Activated T-helper 17 cell treated with anti-CD3 and anti-CD28 coated beads, Interleukin-2, amount 50 U/mL, for 72 hours (primary cell): ENCODE measurements at regions not wholly inside any gene's neighbourhood (a gene's known extent, or its start where the extent isn't known, plus 50 kb on each side); places are given as distances from the start of the nearest gene placed in this dataset.
"Not testable (repeated sequence)": the region's sequence is repeated elsewhere in the genome, so short reads cannot be mapped to it uniquely, and the experiment has no call there.

Source experiments
- ATAC-seq: fragments of 150-1000 bp; cut with Tn5 transposase; replicated peaks from 2 replicates; pipeline ENCODE4 v1.10.0; 2021; ENCODE audit warnings: mild to moderate bottlenecking, moderate library complexity
- H3K27ac Mint-ChIP-seq: one replicate; pipeline ENCODE4 v1.8.0; 2022; ENCODE audit warnings: mixed read lengths
- H3K27me3 Mint-ChIP-seq: one replicate; pipeline ENCODE4 v1.8.0; 2022; ENCODE audit warnings: mixed read lengths
- H3K36me3 Mint-ChIP-seq: one replicate; pipeline ENCODE4 v1.8.0; 2022; ENCODE audit warnings: low read depth, mild to moderate bottlenecking, mixed read lengths
- H3K4me1 Mint-ChIP-seq: one replicate; pipeline ENCODE4 v1.8.0; 2022; ENCODE audit warnings: mixed read lengths
- H3K4me3 Mint-ChIP-seq: one replicate; pipeline ENCODE4 v1.8.0; 2022; ENCODE audit warnings: mild to moderate bottlenecking, mixed read lengths
- H3K9me3 Mint-ChIP-seq: one replicate; pipeline ENCODE4 v1.8.0; 2022; ENCODE audit warnings: mixed read lengths

- not testable (repeated sequence) for H3K36me3 Mint-ChIP-seq, H3K4me3 Mint-ChIP-seq, H3K27me3 Mint-ChIP-seq, H3K27ac Mint-ChIP-seq, H3K9me3 Mint-ChIP-seq, H3K4me1 Mint-ChIP-seq, ATAC-seq
These were observed 411.6 kb upstream of the RORB start for GRCh38 chr9:74085384-74086037.

DNA sequence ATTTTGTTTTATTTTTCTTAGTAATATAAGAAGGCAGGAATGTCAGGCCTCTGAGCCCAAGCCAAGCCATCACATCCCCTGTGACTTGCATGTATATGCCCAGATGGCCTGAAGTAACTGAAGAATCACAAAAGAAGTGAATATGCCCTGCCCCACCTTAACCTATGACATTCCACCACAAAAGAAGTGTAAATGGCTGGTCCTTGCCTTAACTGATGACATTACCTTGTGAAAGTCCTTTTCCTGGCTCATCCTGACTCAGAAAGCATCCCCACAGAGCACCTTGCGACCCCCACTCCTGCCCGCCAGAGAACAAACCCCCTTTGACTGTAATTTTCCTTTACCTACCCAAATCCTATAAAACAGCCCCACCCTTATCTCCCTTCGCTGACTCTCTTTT, 406.2 kb upstream of the RORB start:
- H3K9me3 Mint-ChIP-seq, H3K4me1 Mint-ChIP-seq, ATAC-seq, H3K36me3 Mint-ChIP-seq, H3K27me3 Mint-ChIP-seq, H3K27ac Mint-ChIP-seq, H3K4me3 Mint-ChIP-seq: not testable (repeated sequence)

- Mint-ChIP-seq H3K27ac (no peak overlapping the region), H3K4me3 (no peak overlapping the region), H3K4me1 (no peaks in the 10 kb centered on the region), H3K9me3 (peaks cover 9% of the 10 kb centered on the region), H3K36me3 (no peaks in the 10 kb centered on the region), H3K27me3 (no peaks in the 10 kb centered on the region)
- ATAC-seq: no peak
These were observed 404.7 kb upstream of the RORB start for GRCh38 chr9:74092491-74092834.

GRCh38 chr9:74094037-74094436, 403.1 kb upstream of the RORB start:
- H3K36me3 Mint-ChIP-seq, H3K27me3 Mint-ChIP-seq, H3K9me3 Mint-ChIP-seq, ATAC-seq, H3K4me1 Mint-ChIP-seq, H3K4me3 Mint-ChIP-seq, H3K27ac Mint-ChIP-seq: not testable (repeated sequence)

DNA sequence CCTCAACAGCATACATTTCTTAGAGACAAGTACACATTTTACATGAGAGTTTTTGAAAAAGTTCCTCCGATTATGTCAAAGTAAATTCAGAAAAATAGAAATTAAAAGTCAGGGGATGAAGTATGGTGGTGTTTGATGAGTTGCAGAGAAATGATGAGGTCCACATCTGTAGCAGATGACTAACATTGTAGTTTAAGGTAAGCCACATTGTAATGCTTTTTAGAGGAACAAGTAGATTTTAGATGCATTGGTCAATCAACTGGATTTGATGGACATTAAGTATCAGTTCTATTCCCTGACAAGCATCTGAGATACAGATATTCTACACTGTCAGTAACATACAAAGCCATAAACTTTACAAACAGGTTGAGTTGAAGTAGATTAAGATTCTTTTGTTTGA, 402.4 kb upstream of the RORB start:
- Mint-ChIP-seq H3K4me3 (no peak overlapping the region), H3K27me3 (no peaks in the 10 kb centered on the region), H3K36me3 (no peaks in the 10 kb centered on the region), H3K4me1 (no peaks in the 10 kb centered on the region), H3K9me3 (peaks cover 4% of the 10 kb centered on the region), H3K27ac (no peak overlapping the region)
- ATAC-seq: no peak

DNA sequence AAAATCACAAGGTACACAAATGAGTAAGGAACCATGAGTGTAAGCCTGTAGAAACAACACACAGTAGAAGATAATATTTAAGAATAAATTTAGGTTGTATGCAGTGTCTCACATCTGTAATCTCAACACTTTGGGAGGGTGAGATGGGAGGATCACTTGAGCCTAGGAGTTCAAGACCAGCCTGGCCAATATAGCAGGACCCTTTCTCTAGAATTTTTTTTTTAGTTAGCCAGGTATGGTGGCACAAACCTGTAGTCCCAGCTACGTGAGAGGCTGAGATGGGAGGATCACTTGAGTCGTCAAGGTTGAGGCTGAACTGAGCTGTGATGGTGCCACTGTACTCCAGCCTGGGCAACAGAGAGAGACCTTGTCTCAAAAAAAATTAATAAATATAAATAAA, 401.2 kb upstream of the RORB start:
- no peak for ATAC-seq
- H3K4me1 Mint-ChIP-seq: no peaks in the 10 kb centered on the region
- H3K4me3 Mint-ChIP-seq: no peak overlapping the region
- no peak overlapping the region for H3K27ac Mint-ChIP-seq
- H3K36me3 Mint-ChIP-seq: no peaks in the 10 kb centered on the region
- no peaks in the 10 kb centered on the region for H3K27me3 Mint-ChIP-seq
- peaks cover 4% of the 10 kb centered on the region for H3K9me3 Mint-ChIP-seq

- Mint-ChIP-seq H3K36me3 (no peaks in the 10 kb centered on the region), H3K27me3 (no peaks in the 10 kb centered on the region), H3K9me3 (peaks cover 4% of the 10 kb centered on the region), H3K27ac (no peak overlapping the region), H3K4me1 (no peaks in the 10 kb centered on the region), H3K4me3 (no peak overlapping the region)
- no peak for ATAC-seq
These were observed 400.7 kb upstream of the RORB start for GRCh38 chr9:74096420-74096819.

GRCh38 chr9:74100042-74100441, 397.1 kb upstream of the RORB start:
- no peak overlapping the region for H3K4me3 Mint-ChIP-seq
- ATAC-seq: no peak

GRCh38 chr9:74102148-74102547, 395.0 kb upstream of the RORB start:
- not testable (repeated sequence) for H3K36me3 Mint-ChIP-seq, H3K27ac Mint-ChIP-seq, H3K4me1 Mint-ChIP-seq, ATAC-seq, H3K4me3 Mint-ChIP-seq, H3K27me3 Mint-ChIP-seq
- peaks cover 20% of the 10 kb centered on the region for H3K9me3 Mint-ChIP-seq

More at GRCh38 chr9:74100042-74100441, 397.1 kb upstream of the RORB start:
- Mint-ChIP-seq H3K4me1 (no peaks in the 10 kb centered on the region), H3K9me3 (peaks cover 17% of the 10 kb centered on the region), H3K27ac (no peak overlapping the region), H3K27me3 (no peaks in the 10 kb centered on the region), H3K36me3 (no peaks in the 10 kb centered on the region)

GRCh38 chr9:74102702-74103101, 394.4 kb upstream of the RORB start:
- Mint-ChIP-seq H3K9me3 (peaks cover 20% of the 10 kb centered on the region), H3K36me3 (no peaks in the 10 kb centered on the region), H3K27me3 (no peaks in the 10 kb centered on the region), H3K27ac (no peak overlapping the region), H3K4me1 (no peaks in the 10 kb centered on the region), H3K4me3 (no peak overlapping the region)
- ATAC-seq: no peak

DNA sequence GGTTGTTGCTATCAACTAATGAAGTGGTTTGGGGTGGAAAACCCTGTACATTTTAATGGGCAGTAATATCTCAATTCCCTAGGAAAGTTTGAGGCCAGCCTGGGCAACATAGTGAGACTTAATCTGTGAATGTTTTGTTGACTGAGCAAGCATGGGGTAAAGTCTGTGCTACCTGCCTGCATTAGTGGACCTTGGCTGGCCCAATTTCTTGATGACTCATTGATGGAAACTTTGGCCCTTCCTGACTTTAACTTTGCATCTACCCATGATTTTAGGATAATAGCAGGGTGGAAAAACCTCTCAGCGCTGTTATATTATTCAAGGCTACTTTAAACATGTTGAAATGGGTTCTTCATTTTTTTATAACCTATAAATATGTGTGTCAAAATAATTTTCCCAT, 389.4 kb upstream of the RORB start:
- Mint-ChIP-seq H3K36me3 (no peaks in the 10 kb centered on the region), H3K9me3 (peaks cover 9% of the 10 kb centered on the region), H3K27me3 (no peaks in the 10 kb centered on the region), H3K4me3 (no peak overlapping the region), H3K4me1 (no peaks in the 10 kb centered on the region), H3K27ac (no peak overlapping the region)
- no peak for ATAC-seq

- Mint-ChIP-seq H3K27ac (no peak overlapping the region), H3K4me3 (no peak overlapping the region), H3K4me1 (no peaks in the 10 kb centered on the region), H3K36me3 (no peaks in the 10 kb centered on the region), H3K9me3 (peaks cover 8% of the 10 kb centered on the region), H3K27me3 (no peaks in the 10 kb centered on the region)
- no peak for ATAC-seq
These were observed 381.2 kb upstream of the RORB start for GRCh38 chr9:74115976-74116375.

- peaks cover 8% of the 10 kb centered on the region for H3K9me3 Mint-ChIP-seq
- H3K4me1 Mint-ChIP-seq: no peaks in the 10 kb centered on the region
- no peak for ATAC-seq
- H3K27me3 Mint-ChIP-seq: no peaks in the 10 kb centered on the region
- H3K4me3 Mint-ChIP-seq: no peak overlapping the region
- H3K27ac Mint-ChIP-seq: no peak overlapping the region
- no peaks in the 10 kb centered on the region for H3K36me3 Mint-ChIP-seq
These were observed 380.0 kb upstream of the RORB start for GRCh38 chr9:74117151-74117550.

- Mint-ChIP-seq H3K4me3 (no peak overlapping the region), H3K4me1 (no peaks in the 10 kb centered on the region), H3K27me3 (no peaks in the 10 kb centered on the region), H3K36me3 (no peaks in the 10 kb centered on the region), H3K9me3 (peaks cover 11% of the 10 kb centered on the region), H3K27ac (no peak overlapping the region)
- no peak for ATAC-seq
These were observed 379.4 kb upstream of the RORB start for GRCh38 chr9:74117731-74118130.

DNA sequence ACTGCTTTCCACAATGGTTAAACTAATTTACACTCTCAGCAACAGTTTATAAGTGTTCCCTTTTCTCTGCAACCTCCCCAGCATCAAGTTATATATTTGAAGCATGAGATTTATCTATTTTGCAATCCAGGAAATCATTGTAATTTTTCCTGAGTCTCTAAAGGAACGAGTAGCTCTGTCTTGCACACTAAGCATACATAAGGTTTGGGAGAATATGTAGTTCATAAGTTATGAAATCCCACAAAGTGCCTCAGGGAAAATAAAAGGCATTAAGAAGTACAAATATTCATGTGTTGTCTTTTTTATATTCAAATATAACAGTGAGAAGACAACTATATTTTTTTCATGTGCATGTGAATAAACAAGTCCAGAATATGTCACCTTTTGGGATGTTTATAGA, 377.1 kb upstream of the RORB start:
- Mint-ChIP-seq H3K4me3 (no peak overlapping the region), H3K36me3 (no peaks in the 10 kb centered on the region), H3K9me3 (peaks cover 7% of the 10 kb centered on the region), H3K4me1 (no peaks in the 10 kb centered on the region), H3K27ac (no peak overlapping the region), H3K27me3 (no peaks in the 10 kb centered on the region)
- ATAC-seq: no peak

- no peak overlapping the region for H3K4me3 Mint-ChIP-seq
- ATAC-seq: no peak
- no peaks in the 10 kb centered on the region for H3K27me3 Mint-ChIP-seq
- no peaks in the 10 kb centered on the region for H3K4me1 Mint-ChIP-seq
- no peaks in the 10 kb centered on the region for H3K36me3 Mint-ChIP-seq
- peaks cover 7% of the 10 kb centered on the region for H3K9me3 Mint-ChIP-seq
- H3K27ac Mint-ChIP-seq: no peak overlapping the region
These were observed 376.7 kb upstream of the RORB start for GRCh38 chr9:74120470-74120869.
